ENCODE measurements at regions not wholly inside any gene's neighbourhood (a gene's known extent, or its start where the extent isn't known, plus 50 kb on each side); places are given as distances from the start of the nearest gene placed in this dataset.

DNA sequence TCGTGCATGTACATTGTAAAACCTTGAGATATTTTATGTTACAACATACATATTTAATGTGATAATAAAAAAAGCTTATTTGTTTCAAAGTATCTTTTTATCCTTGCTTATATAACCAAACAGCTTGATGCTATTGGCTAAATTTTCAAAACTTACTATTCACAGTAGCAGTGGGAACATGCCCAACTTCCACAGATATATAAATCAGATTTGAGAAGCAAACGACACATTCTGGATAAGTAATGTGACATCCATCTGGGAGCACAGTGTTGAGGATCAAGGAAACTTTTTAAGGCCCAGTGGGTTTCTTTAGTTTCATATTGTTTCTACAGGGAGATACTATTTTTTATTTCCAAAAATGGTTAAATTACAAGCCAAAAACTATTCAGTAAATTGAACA is 350.7 kb downstream of the SEC23A start:
- no peaks in the 10 kb centered on the region for H3K4me1 ChIP-seq (ENCODE audit: control insufficient read depth in 1 of 2, low read depth in 2 of 2)
- no peak overlapping the region for H3K4me3 ChIP-seq
- H3K36me3 ChIP-seq, result no peaks in the 10 kb centered on the region
- H3K27me3 ChIP-seq (replicated peaks; ENCODE audit: insufficient read depth), result no peaks in the 10 kb centered on the region
- TF ChIP-seq, protein P1, sequence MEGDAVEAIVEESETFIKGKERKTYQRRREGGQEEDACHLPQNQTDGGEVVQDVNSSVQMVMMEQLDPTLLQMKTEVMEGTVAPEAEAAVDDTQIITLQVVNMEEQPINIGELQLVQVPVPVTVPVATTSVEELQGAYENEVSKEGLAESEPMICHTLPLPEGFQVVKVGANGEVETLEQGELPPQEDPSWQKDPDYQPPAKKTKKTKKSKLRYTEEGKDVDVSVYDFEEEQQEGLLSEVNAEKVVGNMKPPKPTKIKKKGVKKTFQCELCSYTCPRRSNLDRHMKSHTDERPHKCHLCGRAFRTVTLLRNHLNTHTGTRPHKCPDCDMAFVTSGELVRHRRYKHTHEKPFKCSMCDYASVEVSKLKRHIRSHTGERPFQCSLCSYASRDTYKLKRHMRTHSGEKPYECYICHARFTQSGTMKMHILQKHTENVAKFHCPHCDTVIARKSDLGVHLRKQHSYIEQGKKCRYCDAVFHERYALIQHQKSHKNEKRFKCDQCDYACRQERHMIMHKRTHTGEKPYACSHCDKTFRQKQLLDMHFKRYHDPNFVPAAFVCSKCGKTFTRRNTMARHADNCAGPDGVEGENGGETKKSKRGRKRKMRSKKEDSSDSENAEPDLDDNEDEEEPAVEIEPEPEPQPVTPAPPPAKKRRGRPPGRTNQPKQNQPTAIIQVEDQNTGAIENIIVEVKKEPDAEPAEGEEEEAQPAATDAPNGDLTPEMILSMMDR (IDR thresholded peaks at IDR 0.05), result no peak
- ATAC-seq (ENCODE audit: insufficient number of reproducible peaks, low FRiP score, low read depth), result no peak
- no peak for DNase-seq (ENCODE audit: low spot score)
- H3K9me3 ChIP-seq, result no peaks in the 10 kb centered on the region
- no peak overlapping the region for H3K27ac ChIP-seq

- Histone ChIP-seq H3K9me3 (no peaks in the 10 kb centered on the region), H3K36me3 (no peaks in the 10 kb centered on the region), H3K27me3 (replicated peaks; ENCODE audit: insufficient read depth) (no peaks in the 10 kb centered on the region), H3K4me1 (ENCODE audit: control insufficient read depth in 1 of 2, low read depth in 2 of 2) (no peaks in the 10 kb centered on the region), H3K4me3 (no peak overlapping the region), H3K27ac (no peak overlapping the region)
- DNase-seq (ENCODE audit: low spot score) (no peak), ATAC-seq (ENCODE audit: insufficient number of reproducible peaks, low FRiP score, low read depth) (no peak)
- TF ChIP-seq, protein P1 (IDR thresholded peaks at IDR 0.05), result no peak
These were observed 351.6 kb downstream of the SEC23A start for GRCh38 chr14:38751459-38751858.

DNA sequence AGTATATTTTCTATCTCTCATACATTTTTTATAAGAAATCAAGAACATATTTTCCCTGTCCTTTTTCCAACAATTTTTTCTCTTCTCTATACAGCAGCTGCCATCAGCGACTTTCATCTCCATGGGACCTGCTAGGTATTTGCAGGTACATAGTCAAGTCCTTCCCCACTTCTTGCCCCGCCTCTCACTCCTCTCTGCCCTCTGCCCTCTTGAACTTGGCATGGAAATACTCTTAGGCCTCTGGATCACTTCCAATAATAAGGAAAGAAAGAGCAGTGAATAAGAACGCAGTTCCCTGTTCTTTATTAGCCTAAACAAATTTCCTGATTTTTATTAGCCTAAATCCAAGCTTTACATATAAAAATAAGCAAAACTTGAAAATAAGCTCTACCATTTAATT is 353.1 kb downstream of the SEC23A start:
- H3K36me3 ChIP-seq, result no peaks in the 10 kb centered on the region
- H3K27ac ChIP-seq, result no peak overlapping the region
- TF ChIP-seq, protein P1 (IDR thresholded peaks at IDR 0.05), result no peak
- H3K27me3 ChIP-seq (replicated peaks; ENCODE audit: insufficient read depth), result no peaks in the 10 kb centered on the region
- no peaks in the 10 kb centered on the region for H3K4me1 ChIP-seq (ENCODE audit: control insufficient read depth in 1 of 2, low read depth in 2 of 2)
- no peaks in the 10 kb centered on the region for H3K9me3 ChIP-seq
- DNase-seq (ENCODE audit: low spot score) (no peak), ATAC-seq (ENCODE audit: insufficient number of reproducible peaks, low FRiP score, low read depth) (no peak)
- no peak overlapping the region for H3K4me3 ChIP-seq

DNA sequence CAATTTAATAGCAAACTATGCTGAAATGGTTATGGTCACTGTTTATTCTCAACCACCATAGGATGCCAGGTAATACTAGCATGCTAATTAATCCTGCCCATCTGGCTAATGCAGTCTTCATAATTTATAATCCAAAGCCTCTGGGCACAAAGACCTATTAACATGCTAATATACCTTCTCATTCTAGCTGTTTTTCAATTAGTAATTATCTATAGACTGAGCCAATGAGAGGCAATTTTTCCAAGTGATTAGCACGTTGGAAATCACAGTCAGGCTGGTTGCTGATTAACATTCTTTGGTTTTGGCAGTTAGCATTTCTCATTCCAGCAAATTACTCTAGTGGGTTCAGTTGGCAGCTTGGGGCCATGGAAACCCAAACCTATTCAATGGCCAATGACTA is 357.2 kb downstream of the SEC23A start:
- no peaks in the 10 kb centered on the region for H3K36me3 ChIP-seq
- ATAC-seq (ENCODE audit: insufficient number of reproducible peaks, low FRiP score, low read depth) (no peak), DNase-seq (ENCODE audit: low spot score) (no peak)

DNA sequence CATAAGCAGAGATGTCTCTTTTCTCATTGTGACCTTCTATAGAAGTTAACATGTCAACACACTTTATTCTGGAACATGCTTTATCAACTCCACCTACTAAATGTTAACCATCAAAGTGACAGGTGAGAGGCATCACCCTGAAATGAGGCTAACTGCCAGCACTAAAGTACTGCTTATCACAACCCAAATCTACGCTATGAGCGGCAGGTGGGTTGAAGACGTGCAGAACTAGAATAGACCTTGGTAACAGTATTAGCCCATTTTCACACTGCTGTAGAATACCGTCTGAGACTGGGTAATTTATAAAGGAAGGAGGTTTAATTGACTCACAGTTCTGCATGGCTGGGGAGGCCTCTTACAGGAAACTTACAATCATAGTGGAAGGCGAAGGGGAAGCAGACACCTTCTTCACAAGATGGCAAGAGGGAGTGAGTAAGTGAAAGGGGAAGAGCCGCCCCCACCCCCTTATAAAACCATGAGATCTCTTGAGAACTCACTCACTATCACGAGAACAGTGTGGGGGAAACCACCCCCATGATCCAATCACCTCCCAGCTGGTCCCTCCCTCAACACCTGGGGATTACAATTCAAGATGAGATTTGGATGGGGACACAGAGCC is 359.0 kb downstream of the SEC23A start:
- Histone ChIP-seq H3K27ac (no peak overlapping the region), H3K4me3 (no peak overlapping the region), H3K9me3 (no peaks in the 10 kb centered on the region), H3K27me3 (replicated peaks; ENCODE audit: insufficient read depth) (no peaks in the 10 kb centered on the region), H3K4me1 (ENCODE audit: control insufficient read depth in 1 of 2, low read depth in 2 of 2) (no peaks in the 10 kb centered on the region), H3K36me3 (no peaks in the 10 kb centered on the region)
- DNase-seq (ENCODE audit: low spot score), result no peak
- TF ChIP-seq, protein P1 (IDR thresholded peaks at IDR 0.05), result no peak
- no peak for ATAC-seq (ENCODE audit: insufficient number of reproducible peaks, low FRiP score, low read depth)

More for the DNA sequence above, 357.2 kb downstream of the SEC23A start:
- Histone ChIP-seq H3K27ac (no peak overlapping the region), H3K27me3 (replicated peaks; ENCODE audit: insufficient read depth) (no peaks in the 10 kb centered on the region), H3K9me3 (no peaks in the 10 kb centered on the region), H3K4me3 (no peak overlapping the region), H3K4me1 (ENCODE audit: control insufficient read depth in 1 of 2, low read depth in 2 of 2) (no peaks in the 10 kb centered on the region)
- TF ChIP-seq, protein P1 (IDR thresholded peaks at IDR 0.05), result no peak
